H1 (cell line): ENCODE measurements at regions not wholly inside any gene's neighbourhood (a gene's known extent, or its start where the extent isn't known, plus 50 kb on each side); places are given as distances from the start of the nearest gene placed in this dataset.

ENCODE experiments used
- EP300 ChIP-seq, 2 experiments: IDR thresholded peaks; 1 replicate in 1 of 2; 2 replicates in 1 of 2; pipeline ENCODE4 v1.6.1; 2011 to 2012; ENCODE audit warnings: low read depth in 2 of 2, low read length in 2 of 2, mild to moderate bottlenecking in 2 of 2, borderline replicate concordance in 1 of 2, inconsistent platforms in 1 of 2, moderate library complexity in 1 of 2
- NRF1 ChIP-seq: IDR thresholded peaks from 2 replicates; pipeline ENCODE4 v1.6.1; 2011; ENCODE audit warnings: mild to moderate bottlenecking, low read depth, low read length, improper control_type of control experiment
- TAF7 ChIP-seq: optimal IDR thresholded peaks from 2 replicates; pipeline ENCODE3; 2011; ENCODE audit warnings: low read depth, mild to moderate bottlenecking, inconsistent platforms, low read length, moderate library complexity, borderline replicate concordance
- ZNF274 ChIP-seq: IDR thresholded peaks from 2 replicates; pipeline ENCODE4 v1.7.0; 2012; ENCODE audit warnings: low read length, borderline replicate concordance; ENCODE audit errors: extremely low read depth

DNA sequence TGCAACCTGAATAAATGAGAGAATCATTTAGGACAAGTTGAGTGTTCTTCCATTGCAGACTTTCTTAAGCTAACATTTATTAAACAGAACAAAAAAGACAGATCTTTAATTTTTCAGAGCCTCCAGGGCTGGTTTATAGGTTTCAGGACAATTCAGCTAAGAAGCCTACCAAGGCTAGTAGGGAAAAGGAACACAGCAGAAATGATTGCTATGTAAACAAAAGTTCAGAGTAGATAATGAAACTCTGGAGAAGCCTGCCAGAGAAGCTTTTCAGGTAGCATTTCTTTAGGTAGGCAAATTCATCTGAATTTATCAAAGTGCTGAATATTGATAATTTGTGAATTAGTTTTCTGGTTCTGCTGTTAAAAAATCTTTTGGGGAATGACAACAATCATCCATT is 264.2 kb downstream of the DEPDC1B start:
- TF ChIP-seq EP300 (IDR thresholded peaks at IDR 0.05; ENCODE audit: borderline replicate concordance in 1 of 2, low read depth in 2 of 2, low read length in 2 of 2) (no peak), ZNF274 (no peak), NRF1 (no peak), TAF7 (no peak)
